Stimulated activated CD8-positive, alpha-beta memory T cell treated with anti-CD3 and anti-CD28 coated beads, Interleukin-7, amount 100 ng/mL, for 1 hour (primary cell): ENCODE measurements at regions not wholly inside any gene's neighbourhood (a gene's known extent, or its start where the extent isn't known, plus 50 kb on each side); places are given as distances from the start of the nearest gene placed in this dataset.
"Not testable (repeated sequence)": the region's sequence is repeated elsewhere in the genome, so short reads cannot be mapped to it uniquely, and the experiment has no call there.

Experiments used
- DNase-seq, 2 donors: peaks; one replicate each; pipeline ENCODE4 v3.0.0-alpha.2; 2020; ENCODE audit warnings: low read depth in 2 of 2

- DNase-seq = no peak
These were observed 277.4 kb upstream of the XYLT1 start for GRCh38 chr16:17748044-17748719.

DNA sequence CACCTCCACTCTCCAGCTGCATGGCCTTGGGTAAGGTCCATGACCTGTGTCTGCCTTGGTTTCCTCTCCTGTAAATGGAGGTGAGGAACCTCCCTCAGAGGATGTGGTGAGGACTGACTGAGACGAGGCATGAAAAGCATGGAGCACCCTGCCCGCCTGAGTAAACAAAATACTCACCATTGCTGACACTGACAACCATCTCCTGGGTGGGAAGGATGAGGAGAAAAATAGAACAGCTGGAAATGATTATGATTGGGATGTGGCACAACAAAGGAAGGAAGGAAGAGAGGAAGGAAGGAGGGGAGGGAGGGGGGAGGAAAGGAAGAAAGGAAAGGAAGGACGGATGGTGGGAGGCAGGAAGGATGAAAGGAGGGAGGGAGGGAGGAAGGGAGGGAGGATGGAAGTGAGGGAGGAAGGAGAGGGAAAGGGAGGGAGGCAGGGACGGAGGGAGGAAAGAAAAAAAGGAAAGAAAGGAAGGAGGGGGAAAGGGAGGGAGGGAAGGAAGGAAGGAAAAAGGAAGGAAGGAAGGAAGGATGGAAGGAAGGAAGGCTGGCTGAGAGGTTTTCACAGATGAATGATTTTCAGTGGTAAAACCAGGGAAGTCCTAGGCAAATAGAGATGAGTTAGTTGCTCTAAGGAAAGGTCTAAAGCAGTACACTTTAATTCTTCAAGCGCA is 276.5 kb upstream of the XYLT1 start:
- no peak for DNase-seq

DNA sequence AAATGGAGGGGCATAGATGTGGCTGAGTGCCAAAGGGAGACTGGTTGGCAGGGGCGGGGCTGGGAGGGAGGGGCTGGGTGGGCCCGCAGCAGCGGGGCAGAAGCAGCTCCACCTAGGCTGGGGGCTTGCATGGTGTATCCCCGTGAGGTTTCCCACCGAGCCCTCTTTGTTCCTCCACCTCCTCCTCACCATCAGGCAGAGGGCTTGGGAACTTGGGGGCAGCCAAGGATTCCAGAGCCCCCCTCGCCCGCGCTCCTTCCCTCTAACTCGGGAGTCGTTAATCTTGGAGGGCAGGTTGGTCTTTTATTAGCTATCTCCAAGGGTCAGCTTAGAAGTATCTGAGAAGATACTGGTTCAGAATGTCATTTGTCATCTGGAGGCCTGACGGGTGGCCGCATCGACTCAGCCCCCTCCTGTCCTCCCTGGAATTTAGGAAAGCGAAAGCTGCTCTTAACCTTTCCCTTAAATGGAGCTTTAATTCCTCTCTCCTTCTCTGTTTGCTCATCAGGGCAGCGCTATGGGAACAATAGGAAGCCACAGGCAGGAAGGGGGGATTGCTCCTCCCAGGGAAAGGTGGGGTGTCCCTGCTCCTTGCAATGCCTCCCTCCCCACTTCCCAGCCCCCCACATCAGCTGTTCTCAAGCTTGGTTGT is 274.3 kb upstream of the XYLT1 start:
- DNase-seq = no peak

- no peak for DNase-seq
These were observed 272.8 kb upstream of the XYLT1 start for GRCh38 chr16:17743578-17743977.

GRCh38 chr16:17743158-17743557 is 272.4 kb upstream of the XYLT1 start:
- DNase-seq = no peak

DNA sequence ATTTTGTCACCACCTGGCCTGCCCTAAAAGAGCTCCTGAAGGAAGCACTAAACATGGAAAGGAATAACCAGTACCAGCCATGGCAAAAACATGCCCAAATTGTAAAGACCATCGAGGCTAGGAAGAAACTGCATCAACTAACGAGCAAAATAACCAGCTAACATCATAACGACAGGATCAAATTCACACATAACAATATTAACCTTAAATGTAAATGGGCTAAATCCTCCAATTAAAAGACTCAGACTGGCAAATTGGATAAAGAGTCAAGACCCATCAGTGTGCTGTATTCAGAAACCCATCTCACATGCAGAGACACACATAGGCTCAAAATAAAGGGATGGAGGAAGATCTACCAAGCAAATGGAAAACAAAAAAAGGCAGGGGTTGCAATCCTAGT is 264.3 kb upstream of the XYLT1 start:
- not testable (repeated sequence) for DNase-seq

DNA sequence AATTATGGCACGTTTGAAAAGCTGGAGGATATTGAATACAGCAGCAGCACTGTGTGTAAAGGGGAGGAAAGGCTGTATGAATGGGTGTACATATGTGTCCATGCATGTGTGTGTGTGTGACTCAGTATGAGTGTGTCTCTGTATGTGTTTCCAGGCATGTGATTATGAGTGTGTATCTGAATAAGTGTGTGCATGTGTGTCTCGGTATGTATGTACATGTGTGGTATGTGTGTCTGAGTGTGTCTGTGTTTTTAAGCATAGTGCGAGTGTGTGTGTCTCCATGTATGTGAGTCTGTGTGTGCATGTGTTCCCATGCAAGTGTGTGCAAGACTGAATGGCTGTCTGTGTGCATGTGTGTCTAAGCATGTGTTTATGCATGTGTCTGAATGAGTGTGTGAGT is 259.1 kb upstream of the XYLT1 start:
- DNase-seq = no peak

DNA sequence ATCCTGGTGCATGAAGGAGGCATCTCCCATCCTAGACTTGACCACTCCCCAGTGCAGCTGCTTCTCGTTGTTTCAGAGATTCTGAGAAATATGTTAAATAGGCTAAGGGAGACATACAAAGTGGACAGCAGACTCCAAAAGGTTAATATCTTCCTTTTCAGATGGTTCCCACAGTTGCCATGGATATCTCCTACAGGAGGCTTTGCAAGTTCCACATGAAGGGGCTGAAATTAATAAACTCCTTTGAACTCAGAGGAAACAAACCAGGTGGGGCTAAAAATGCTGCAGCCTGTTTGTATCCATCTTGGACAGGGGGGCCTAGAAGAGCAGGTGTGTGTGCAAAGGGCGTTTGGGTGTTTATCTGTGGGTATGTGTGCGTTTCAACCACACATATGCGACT is 257.4 kb upstream of the XYLT1 start:
- DNase-seq = no peak

GRCh38 chr16:17724242-17724898 is 253.6 kb upstream of the XYLT1 start:
- no peak for DNase-seq

DNA sequence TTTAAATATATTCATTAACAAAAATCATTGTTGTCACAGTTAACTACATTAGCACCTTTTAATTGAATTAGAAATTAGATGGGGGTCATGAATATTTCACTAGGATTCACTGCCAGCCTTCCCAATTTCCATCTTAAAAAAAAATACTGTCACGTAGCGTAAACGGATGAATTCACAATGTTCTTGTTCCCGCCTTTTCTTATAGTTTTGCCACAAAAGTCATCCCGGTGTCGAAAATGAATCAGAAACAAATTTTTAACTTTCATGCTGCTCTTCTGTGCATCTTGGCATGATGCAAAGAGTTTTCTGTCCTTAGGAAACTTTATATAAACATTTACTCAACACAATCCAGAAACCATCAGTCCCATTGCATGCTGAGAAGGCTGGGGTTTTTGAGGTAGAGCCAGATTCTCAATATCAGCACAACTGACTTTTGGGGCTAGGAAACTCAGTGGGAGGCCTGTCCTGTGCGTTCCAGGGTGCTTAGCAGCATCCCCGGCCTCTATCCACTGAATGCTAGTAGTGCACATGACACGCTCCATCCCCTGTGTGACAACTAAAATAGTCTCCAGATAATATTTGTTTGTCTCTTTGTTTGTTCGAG is 252.9 kb upstream of the XYLT1 start:
- DNase-seq = no peak

DNA sequence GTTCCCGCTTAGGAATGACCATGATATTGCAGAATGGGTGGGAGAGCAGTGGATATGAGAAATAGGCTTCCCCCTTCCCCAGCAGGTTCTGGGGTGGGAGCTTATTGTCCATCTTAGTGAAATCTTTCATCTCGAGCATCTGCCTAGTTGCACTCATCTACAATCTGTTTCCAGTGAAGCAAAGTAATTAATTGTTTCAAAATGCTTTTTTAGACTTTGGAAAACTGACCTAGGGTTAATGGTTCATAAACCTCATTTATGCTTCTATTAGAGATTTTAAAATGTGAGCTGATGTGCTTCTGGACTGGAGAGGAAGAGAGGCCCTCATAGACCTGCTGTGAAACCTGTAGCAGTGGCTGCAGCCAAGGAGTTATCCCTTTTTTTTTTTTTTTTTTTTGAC is 247.7 kb upstream of the XYLT1 start:
- no peak for DNase-seq

GRCh38 chr16:17705847-17706246 is 235.1 kb upstream of the XYLT1 start:
- no peak for DNase-seq

DNA sequence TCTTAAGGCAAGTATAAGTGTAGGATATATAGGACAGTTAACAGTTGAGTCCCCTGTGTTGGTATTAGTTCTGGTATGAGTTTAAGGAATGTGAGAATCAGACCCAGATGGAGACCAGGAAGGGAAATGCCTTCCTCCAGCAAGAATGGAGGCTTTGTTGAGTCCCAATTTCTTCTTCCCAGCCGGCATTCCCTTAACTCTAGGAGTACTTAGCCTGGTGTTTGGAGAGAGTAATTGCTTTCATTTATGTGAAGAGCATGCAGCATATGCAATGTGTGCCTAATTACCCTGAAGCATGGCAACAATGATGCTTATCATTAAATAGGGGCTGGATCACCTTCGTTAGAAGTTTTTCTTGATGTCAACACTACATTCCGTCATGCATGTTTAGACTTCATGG is 225.9 kb upstream of the XYLT1 start:
- DNase-seq = no peak

- DNase-seq = no peak
These were observed 221.7 kb upstream of the XYLT1 start for GRCh38 chr16:17692484-17692883.

GRCh38 chr16:17691899-17692176 is 221.1 kb upstream of the XYLT1 start:
- DNase-seq = no peak

DNA sequence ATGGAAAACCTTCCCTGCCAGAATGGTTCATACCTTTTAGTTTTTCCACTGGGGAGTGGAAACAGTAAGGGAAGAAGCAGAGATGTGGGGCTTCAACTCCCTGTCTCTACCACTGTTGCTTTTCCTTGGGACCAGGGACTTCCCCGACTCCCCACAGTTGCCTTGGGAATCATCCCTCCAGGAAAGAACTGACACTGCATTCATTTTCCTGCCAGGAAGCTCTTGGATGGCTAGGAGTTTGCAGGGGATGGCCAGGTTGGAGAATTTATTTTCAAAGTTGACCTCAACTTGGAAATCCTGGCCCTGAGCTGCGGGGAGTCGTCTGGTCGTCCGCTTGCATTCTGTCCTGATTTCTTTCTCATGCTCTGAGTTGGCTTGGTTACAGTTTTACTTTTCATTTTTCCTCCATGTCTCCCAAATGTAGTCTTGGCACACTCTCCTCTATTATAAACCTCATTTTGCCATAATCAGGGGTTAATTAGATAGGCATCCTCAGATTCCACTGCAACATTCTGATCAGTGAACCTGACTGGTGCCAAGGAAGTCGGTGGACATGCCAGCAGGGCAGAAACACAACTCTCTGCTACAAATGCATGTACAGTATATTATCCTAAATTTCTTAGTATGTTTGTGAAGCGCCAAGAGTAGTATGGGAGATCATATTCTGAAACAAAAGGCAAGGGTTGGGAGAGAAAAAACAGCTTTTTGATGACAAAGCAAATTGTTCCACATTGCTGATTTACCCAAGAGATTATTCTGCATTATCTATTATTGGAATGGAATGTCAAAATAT is 220.5 kb upstream of the XYLT1 start:
- DNase-seq = no peak

DNA sequence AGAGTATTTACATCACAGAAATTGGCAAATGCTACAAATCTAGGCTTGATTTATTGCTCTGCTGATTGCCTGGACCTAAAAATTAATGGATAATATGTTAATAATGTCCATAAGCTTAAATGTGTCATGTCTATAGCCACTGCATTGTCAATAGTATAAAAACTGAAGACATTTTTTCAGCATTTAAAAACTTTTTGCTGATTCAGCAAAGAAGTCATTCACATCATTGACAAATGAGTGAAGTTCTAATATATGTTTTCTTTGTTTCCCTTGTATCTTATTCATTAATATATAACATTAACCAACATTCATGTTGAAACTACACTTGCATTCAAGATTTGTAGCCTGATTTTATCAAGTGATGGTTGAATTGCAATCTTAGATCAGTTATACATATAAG is 214.7 kb upstream of the XYLT1 start:
- DNase-seq = no peak

DNA sequence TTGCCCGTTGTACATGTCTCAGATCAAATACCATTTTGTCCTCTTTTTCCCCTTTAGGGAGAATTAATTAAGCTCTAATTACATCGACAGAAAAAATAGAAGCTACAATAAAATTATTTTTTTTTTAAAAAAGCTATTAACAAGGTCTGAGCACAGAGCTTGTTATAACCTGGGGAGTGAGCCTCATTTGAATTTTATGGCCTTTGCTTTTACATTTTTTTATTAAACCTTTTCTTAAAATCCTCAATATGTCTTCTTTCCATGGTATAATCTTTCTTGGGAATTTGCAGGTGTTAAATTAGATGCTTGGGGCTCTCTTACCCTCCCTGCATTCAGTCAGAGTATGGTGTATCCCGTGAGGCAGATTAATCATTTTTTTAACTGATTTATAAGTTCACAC is 212.5 kb upstream of the XYLT1 start:
- DNase-seq = no peak

DNA sequence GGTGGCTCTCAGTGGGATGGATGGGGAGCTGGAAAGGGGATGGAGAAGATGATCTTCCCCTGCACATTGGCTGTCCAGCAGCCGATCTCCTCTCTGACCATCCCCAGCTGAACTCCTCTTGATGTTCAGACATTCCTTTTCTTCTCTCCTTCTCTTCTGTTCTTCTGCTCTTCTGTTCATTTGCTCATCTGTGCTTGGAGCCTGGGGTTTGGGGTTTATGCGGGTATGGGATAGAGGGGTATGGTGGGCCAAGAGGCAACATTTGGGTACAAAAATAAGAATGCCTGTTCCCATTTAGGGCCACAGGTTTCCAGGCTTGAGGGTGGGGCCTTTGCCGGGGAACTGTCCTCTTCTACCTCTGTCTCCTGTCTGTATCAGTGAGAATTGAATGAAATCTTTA is 205.4 kb upstream of the XYLT1 start:
- DNase-seq = no peak

DNA sequence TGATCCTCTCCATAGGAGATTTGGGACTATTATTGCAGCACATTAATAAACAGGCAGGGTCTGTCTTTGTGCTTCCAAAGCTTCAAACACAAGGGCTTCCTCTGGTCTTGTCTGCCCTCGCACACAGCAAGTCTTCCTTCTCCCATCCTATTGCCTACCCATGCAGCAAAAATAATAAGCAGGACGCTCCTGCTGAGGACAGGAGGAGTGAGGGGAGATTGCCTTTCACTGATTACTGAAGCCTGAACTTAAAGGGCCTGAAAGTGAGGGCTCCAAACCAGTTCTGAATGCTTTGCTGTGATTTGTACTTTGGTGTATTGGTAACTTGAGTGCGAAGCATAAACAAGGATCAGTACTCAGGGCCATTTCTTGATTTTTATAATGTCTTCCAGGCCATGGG is 197.6 kb upstream of the XYLT1 start:
- DNase-seq = no peak

GRCh38 chr16:17666293-17666692 is 195.5 kb upstream of the XYLT1 start:
- no peak for DNase-seq

DNA sequence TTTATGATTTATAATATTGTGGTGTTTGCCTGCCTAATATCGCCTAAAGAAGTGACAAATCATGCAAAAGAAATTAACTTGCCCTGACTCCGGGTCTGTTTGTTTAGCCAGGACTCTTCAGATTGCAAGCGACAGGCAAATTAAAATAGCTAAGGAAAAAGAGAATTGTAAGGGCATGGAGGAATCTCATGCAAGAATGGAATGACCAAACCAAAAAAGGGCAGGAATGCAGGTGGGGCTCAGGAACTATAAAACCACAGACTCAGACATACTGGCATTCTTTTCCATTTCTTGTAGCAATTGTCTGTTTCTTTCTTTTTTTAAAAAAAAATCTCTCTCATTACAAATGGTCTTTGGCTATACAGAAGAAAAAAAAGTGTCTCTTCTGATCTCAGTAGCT is 188.1 kb upstream of the XYLT1 start:
- DNase-seq = no peak
